GM23338 (cell line): ENCODE measurements at regions not wholly inside any gene's neighbourhood (a gene's known extent, or its start where the extent isn't known, plus 50 kb on each side); places are given as distances from the start of the nearest gene placed in this dataset.

ENCODE experiments used
- ATAC-seq: fragments of 200-7000 bp; cut with Tn5 transposase; 3 replicates; pipeline ENCODE4 v1.9.1; 2020
- DNase-seq: peaks from one replicate; pipeline ENCODE4 v3.0.0-alpha.2; 2015; ENCODE audit warnings: low spot score
- H2AFZ ChIP-seq: fragments of 200-600 bp; sonication (generic); 2 replicates; pipeline ENCODE4 v1.8.0; 2016; ENCODE audit warnings: antibody characterized with exemption, mild to moderate bottlenecking, moderate library complexity
- H3F3A ChIP-seq: fragments of 200-600 bp; sonication (generic); replicated peaks from 2 replicates; pipeline ENCODE4 v1.8.0; 2017; ENCODE audit warnings: antibody characterized with exemption, mixed run types, low read depth
- H3K27ac ChIP-seq: fragments of 200-600 bp; sonication (generic); 2 replicates; pipeline ENCODE4 v1.6.1; 2016; ENCODE audit warnings: low read depth
- H3K27me3 ChIP-seq: fragments of 200-600 bp; sonication (generic); 2 replicates; pipeline ENCODE4 v1.8.0; 2016; ENCODE audit warnings: mild to moderate bottlenecking, mixed run types, moderate library complexity; ENCODE audit not compliant: insufficient read depth
- H3K36me3 ChIP-seq: fragments of 200-600 bp; sonication (generic); 2 replicates; pipeline ENCODE4 v1.8.0; 2016; ENCODE audit warnings: mild to moderate bottlenecking; ENCODE audit not compliant: insufficient read depth
- H3K4me1 ChIP-seq: fragments of 200-600 bp; sonication (generic); 2 replicates; pipeline ENCODE4 v1.8.0; 2016; ENCODE audit warnings: mild to moderate bottlenecking, moderate library complexity; ENCODE audit not compliant: insufficient read depth
- H3K4me2 ChIP-seq: fragments of 200-600 bp; sonication (generic); 2 replicates; pipeline ENCODE4 v1.7.1; 2017; ENCODE audit warnings: mixed run types
- H3K4me3 ChIP-seq: fragments of 200-600 bp; sonication (generic); 2 replicates; pipeline ENCODE4 v1.6.1; 2016; ENCODE audit warnings: mixed run types
- H3K79me2 ChIP-seq: fragments of 200-600 bp; sonication (generic); replicated peaks from 2 replicates; pipeline ENCODE4 v1.8.0; 2017; ENCODE audit warnings: mild to moderate bottlenecking; ENCODE audit not compliant: insufficient read depth
- H3K9me2 ChIP-seq: fragments of 200-600 bp; sonication (generic); 2 replicates; pipeline ENCODE4 v1.8.0; 2017; ENCODE audit not compliant: insufficient read depth
- H4K20me1 ChIP-seq: fragments of 200-600 bp; sonication (generic); replicated peaks from 2 replicates; pipeline ENCODE4 v1.8.0; 2017; ENCODE audit warnings: mild to moderate bottlenecking; ENCODE audit not compliant: insufficient read depth
- H3K27ac Mint-ChIP-seq: 2 replicates; pipeline ENCODE4 v1.8.0; 2020; ENCODE audit warnings: inconsistent platforms, mild to moderate bottlenecking, moderate library complexity, mixed read lengths
- H3K27me3 Mint-ChIP-seq: 3 replicates; pipeline ENCODE4 v1.8.0; 2022; ENCODE audit warnings: low read depth, mild to moderate bottlenecking, moderate library complexity, mixed read lengths, inconsistent platforms; ENCODE audit not compliant: insufficient read depth, poor library complexity
- H3K36me3 Mint-ChIP-seq: 3 replicates; pipeline ENCODE4 v1.8.0; 2021; ENCODE audit warnings: low read depth, mild to moderate bottlenecking, inconsistent platforms, moderate library complexity, mixed read lengths
- H3K4me1 Mint-ChIP-seq: 3 replicates; pipeline ENCODE4 v1.8.0; 2020; ENCODE audit warnings: mild to moderate bottlenecking, inconsistent platforms, mixed read lengths
- H3K4me3 Mint-ChIP-seq: 3 replicates; pipeline ENCODE4 v1.8.0; 2021; ENCODE audit warnings: moderate library complexity, mild to moderate bottlenecking, inconsistent platforms, mixed read lengths
- H3K9me3 Mint-ChIP-seq: 3 replicates; pipeline ENCODE4 v1.8.0; 2020; ENCODE audit warnings: moderate library complexity, mild to moderate bottlenecking, inconsistent platforms, mixed read lengths
- CREB1 ChIP-seq: fragments of 250-450 bp; sonication (Bioruptor Pico); IDR thresholded peaks from 2 replicates; pipeline ENCODE4 v1.5.0; 2020; ENCODE audit warnings: low read depth, mild to moderate bottlenecking, moderate library complexity
- ETS1 ChIP-seq: IDR thresholded peaks from 2 replicates; pipeline ENCODE4 v1.6.1; 2016; ENCODE audit warnings: antibody characterized with exemption
- EZH2 ChIP-seq: fragments of 200-600 bp; sonication (generic); IDR thresholded peaks from one replicate; pipeline ENCODE4 v1.8.0; 2017; ENCODE audit warnings: antibody characterized with exemption, mild to moderate bottlenecking, low read depth; ENCODE audit not compliant: unreplicated experiment
- NANOG ChIP-seq: IDR thresholded peaks from 2 replicates; pipeline ENCODE4 v1.6.1; 2016; ENCODE audit warnings: antibody characterized with exemption, borderline replicate concordance
- POLR2AphosphoS5 ChIP-seq: IDR thresholded peaks from 2 replicates; pipeline ENCODE4 v1.6.1; 2016; ENCODE audit warnings: antibody characterized with exemption, low read depth
- ZNF114 ChIP-seq: fragments of 250-450 bp; sonication (Bioruptor Pico); IDR thresholded peaks from 2 replicates; pipeline ENCODE4 v1.5.0; 2020; ENCODE audit warnings: mild to moderate bottlenecking, moderate library complexity
- ZNF331 ChIP-seq: fragments of 250-450 bp; sonication (Bioruptor Pico); IDR thresholded peaks from 2 replicates; pipeline ENCODE4 v1.5.0; 2020; ENCODE audit warnings: low read depth, mild to moderate bottlenecking, moderate library complexity
- TF ChIP-seq, protein P1 (sequence below): fragments of 250-450 bp; sonication (Bioruptor Pico); IDR thresholded peaks from 2 replicates; pipeline ENCODE4 v1.5.0; 2020; ENCODE audit warnings: mild to moderate bottlenecking, moderate library complexity
- TF ChIP-seq, protein P2 (sequence below): IDR thresholded peaks from one replicate; pipeline ENCODE4 v1.6.1; 2018; ENCODE audit warnings: antibody characterized with exemption; ENCODE audit not compliant: unreplicated experiment

DNA sequence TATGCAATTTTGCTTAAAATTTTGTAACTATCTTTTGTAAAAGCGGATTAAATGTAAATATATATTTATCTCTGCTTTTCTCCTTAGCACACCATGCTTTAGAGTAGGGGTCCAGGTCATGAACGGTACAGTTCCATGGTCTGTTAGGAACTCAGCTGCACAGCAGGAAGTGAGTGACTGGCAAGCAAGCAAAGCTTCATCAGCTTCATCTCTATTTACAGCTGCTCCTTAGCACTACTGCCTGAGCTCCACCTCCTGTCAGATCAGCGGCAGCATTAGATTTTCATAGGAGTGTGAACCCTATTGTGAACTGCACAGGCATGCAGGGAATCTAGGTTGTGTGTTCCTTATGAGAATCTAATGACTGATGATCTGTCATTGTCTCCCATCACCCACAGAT lies 959.0 kb upstream of the SLC39A10 start (continued):
- TF ChIP-seq ZNF114 (CRISPR knock-in tag) = no peak

DNA sequence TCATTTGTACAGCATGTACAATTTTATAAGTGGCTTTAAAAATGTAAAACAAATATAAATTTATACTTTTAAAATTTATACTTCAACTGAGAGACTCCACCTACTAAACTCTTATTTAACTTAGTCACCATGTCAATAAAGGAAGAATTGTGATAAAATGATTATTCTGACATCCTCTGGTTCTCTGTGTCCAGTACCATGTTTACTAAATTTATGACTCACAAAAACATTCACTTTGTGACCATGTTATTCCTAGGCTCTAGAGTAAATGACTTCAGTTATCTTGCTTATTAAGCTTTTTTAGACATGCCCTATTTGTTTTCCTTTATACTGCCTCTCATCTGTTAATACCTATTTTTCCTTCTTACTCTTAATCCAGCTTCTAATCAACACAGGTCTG lies 959.6 kb upstream of the SLC39A10 start:
- no peaks in the 10 kb centered on the region for H3K36me3 Mint-ChIP-seq
- no peak for TF ChIP-seq NANOG
- TF ChIP-seq, protein P1, sequence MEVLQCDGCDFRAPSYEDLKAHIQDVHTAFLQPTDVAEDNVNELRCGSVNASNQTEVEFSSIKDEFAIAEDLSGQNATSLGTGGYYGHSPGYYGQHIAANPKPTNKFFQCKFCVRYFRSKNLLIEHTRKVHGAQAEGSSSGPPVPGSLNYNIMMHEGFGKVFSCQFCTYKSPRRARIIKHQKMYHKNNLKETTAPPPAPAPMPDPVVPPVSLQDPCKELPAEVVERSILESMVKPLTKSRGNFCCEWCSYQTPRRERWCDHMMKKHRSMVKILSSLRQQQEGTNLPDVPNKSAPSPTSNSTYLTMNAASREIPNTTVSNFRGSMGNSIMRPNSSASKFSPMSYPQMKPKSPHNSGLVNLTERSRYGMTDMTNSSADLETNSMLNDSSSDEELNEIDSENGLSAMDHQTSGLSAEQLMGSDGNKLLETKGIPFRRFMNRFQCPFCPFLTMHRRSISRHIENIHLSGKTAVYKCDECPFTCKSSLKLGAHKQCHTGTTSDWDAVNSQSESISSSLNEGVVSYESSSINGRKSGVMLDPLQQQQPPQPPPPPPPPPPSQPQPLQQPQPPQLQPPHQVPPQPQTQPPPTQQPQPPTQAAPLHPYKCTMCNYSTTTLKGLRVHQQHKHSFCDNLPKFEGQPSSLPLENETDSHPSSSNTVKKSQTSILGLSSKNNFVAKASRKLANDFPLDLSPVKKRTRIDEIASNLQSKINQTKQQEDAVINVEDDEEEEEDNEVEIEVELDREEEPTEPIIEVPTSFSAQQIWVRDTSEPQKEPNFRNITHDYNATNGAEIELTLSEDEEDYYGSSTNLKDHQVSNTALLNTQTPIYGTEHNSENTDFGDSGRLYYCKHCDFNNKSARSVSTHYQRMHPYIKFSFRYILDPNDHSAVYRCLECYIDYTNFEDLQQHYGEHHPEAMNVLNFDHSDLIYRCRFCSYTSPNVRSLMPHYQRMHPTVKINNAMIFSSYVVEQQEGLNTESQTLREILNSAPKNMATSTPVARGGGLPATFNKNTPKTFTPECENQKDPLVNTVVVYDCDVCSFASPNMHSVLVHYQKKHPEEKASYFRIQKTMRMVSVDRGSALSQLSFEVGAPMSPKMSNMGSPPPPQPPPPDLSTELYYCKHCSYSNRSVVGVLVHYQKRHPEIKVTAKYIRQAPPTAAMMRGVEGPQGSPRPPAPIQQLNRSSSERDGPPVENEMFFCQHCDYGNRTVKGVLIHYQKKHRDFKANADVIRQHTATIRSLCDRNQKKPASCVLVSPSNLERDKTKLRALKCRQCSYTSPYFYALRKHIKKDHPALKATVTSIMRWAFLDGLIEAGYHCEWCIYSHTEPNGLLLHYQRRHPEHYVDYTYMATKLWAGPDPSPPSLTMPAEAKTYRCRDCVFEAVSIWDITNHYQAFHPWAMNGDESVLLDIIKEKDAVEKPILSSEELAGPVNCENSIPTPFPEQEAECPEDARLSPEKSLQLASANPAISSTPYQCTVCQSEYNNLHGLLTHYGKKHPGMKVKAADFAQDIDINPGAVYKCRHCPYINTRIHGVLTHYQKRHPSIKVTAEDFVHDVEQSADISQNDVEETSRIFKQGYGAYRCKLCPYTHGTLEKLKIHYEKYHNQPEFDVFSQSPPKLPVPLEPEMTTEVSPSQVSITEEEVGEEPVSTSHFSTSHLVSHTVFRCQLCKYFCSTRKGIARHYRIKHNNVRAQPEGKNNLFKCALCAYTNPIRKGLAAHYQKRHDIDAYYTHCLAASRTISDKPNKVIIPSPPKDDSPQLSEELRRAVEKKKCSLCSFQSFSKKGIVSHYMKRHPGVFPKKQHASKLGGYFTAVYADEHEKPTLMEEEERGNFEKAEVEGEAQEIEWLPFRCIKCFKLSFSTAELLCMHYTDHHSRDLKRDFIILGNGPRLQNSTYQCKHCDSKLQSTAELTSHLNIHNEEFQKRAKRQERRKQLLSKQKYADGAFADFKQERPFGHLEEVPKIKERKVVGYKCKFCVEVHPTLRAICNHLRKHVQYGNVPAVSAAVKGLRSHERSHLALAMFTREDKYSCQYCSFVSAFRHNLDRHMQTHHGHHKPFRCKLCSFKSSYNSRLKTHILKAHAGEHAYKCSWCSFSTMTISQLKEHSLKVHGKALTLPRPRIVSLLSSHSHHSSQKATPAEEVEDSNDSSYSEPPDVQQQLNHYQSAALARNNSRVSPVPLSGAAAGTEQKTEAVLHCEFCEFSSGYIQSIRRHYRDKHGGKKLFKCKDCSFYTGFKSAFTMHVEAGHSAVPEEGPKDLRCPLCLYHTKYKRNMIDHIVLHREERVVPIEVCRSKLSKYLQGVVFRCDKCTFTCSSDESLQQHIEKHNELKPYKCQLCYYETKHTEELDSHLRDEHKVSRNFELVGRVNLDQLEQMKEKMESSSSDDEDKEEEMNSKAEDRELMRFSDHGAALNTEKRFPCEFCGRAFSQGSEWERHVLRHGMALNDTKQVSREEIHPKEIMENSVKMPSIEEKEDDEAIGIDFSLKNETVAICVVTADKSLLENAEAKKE = no peak
- no peak for TF ChIP-seq ZNF114 (CRISPR knock-in tag)
- TF ChIP-seq, protein P2, sequence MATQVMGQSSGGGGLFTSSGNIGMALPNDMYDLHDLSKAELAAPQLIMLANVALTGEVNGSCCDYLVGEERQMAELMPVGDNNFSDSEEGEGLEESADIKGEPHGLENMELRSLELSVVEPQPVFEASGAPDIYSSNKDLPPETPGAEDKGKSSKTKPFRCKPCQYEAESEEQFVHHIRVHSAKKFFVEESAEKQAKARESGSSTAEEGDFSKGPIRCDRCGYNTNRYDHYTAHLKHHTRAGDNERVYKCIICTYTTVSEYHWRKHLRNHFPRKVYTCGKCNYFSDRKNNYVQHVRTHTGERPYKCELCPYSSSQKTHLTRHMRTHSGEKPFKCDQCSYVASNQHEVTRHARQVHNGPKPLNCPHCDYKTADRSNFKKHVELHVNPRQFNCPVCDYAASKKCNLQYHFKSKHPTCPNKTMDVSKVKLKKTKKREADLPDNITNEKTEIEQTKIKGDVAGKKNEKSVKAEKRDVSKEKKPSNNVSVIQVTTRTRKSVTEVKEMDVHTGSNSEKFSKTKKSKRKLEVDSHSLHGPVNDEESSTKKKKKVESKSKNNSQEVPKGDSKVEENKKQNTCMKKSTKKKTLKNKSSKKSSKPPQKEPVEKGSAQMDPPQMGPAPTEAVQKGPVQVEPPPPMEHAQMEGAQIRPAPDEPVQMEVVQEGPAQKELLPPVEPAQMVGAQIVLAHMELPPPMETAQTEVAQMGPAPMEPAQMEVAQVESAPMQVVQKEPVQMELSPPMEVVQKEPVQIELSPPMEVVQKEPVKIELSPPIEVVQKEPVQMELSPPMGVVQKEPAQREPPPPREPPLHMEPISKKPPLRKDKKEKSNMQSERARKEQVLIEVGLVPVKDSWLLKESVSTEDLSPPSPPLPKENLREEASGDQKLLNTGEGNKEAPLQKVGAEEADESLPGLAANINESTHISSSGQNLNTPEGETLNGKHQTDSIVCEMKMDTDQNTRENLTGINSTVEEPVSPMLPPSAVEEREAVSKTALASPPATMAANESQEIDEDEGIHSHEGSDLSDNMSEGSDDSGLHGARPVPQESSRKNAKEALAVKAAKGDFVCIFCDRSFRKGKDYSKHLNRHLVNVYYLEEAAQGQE = no peak
- no peak for TF ChIP-seq EZH2
- TF ChIP-seq POLR2AphosphoS5 = no peak
- no peak for TF ChIP-seq CREB1 (CRISPR knock-in tag)
- TF ChIP-seq ZNF331 (CRISPR knock-in tag) = no peak
- TF ChIP-seq ETS1 = no peak
- no peak for DNase-seq

More for the DNA sequence above, 959.6 kb upstream of the SLC39A10 start:
- H3K27ac ChIP-seq = no peak overlapping the region
- H3K79me2 ChIP-seq = no peaks in the 10 kb centered on the region
- H3K4me3 ChIP-seq = no peak overlapping the region
- no peak overlapping the region for H3K27ac Mint-ChIP-seq
- H3K4me1 Mint-ChIP-seq = no peaks in the 10 kb centered on the region
- H3K27me3 ChIP-seq = no peaks in the 10 kb centered on the region
- H3K4me1 ChIP-seq = no peaks in the 10 kb centered on the region
- no peaks in the 10 kb centered on the region for H3K9me2 ChIP-seq
- no peaks in the 10 kb centered on the region for H3K36me3 ChIP-seq
- no peak for ATAC-seq
- no peak overlapping the region for H2AFZ ChIP-seq
- H3K4me2 ChIP-seq = no peak overlapping the region
- H3K9me3 Mint-ChIP-seq = no peaks in the 10 kb centered on the region; the same call in 1 of the 3 replicates
- H3F3A ChIP-seq = no peaks in the 10 kb centered on the region
- no peaks in the 10 kb centered on the region for H4K20me1 ChIP-seq
- no peak overlapping the region for H3K4me3 Mint-ChIP-seq
- no peaks in the 10 kb centered on the region for H3K27me3 Mint-ChIP-seq
